ENCODE measurements at regions not wholly inside any gene's neighbourhood (a gene's known extent, or its start where the extent isn't known, plus 50 kb on each side); places are given as distances from the start of the nearest gene placed in this dataset.

GRCh38 chr11:42265072-42265471 lies 805.6 kb upstream of the LRRC4C start:
- Histone ChIP-seq H3F3A (ENCODE audit: insufficient read depth, low read length) (no peaks in the 10 kb centered on the region), H2AFZ (ENCODE audit: low read length) (no peak overlapping the region), H3K27me3 (replicated peaks; ENCODE audit: insufficient read depth, low read length) (no peaks in the 10 kb centered on the region)

DNA sequence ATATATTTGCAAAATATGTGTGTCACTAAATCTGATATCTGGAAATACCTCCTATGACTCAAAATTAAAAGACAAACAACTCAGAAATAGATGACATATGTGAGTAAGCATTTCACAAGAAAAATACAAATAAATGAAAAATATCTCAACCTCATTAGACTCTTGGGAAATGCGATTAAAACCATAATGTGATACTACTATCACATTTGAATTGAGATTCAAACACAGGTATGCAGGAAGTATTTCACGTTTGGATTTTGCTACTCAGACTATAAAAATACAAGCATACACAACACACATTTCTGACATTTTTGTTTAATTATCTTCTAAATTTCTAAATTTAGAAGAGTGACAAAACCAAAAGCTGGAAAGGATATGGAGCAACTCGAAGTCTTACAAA lies 811.9 kb upstream of the LRRC4C start:
- Histone ChIP-seq H3F3A (ENCODE audit: insufficient read depth, low read length) (no peaks in the 10 kb centered on the region), H3K9me2 (replicated peaks; ENCODE audit: insufficient read depth, low read length) (no peaks in the 10 kb centered on the region), H3K27ac (ENCODE audit: low read length) (no peak overlapping the region), H3K9me3 (replicated peaks; ENCODE audit: insufficient read depth, low read length) (no peaks in the 10 kb centered on the region), H3K36me3 (replicated peaks; ENCODE audit: insufficient read depth, low read length) (no peaks in the 10 kb centered on the region), H3K4me1 (ENCODE audit: low read length) (no peaks in the 10 kb centered on the region), H2AFZ (ENCODE audit: low read length) (no peak overlapping the region), H3K4me3 (ENCODE audit: low read length) (no peak overlapping the region), H3K79me2 (ENCODE audit: low read length) (no peaks in the 10 kb centered on the region), H3K9ac (ENCODE audit: low read length) (no peak overlapping the region), H3K27me3 (replicated peaks; ENCODE audit: insufficient read depth, low read length) (no peaks in the 10 kb centered on the region), H4K20me1 (ENCODE audit: insufficient read depth, low read length) (no peaks in the 10 kb centered on the region), H3K4me2 (ENCODE audit: low read depth, low read length) (no peak overlapping the region)
- TF ChIP-seq EZH2phosphoT487 (IDR thresholded peaks at IDR 0.05; ENCODE audit: low read length) (no peak), CTCF (IDR thresholded peaks at IDR 0.05; ENCODE audit: low read length) (no peak), EZH2 (optimal IDR thresholded peaks at IDR 0.05; ENCODE audit: low read depth, low read length) (no peak)
- no peak for DNase-seq

More at GRCh38 chr11:42265072-42265471, 805.6 kb upstream of the LRRC4C start:
- Histone ChIP-seq H3K9me3 (replicated peaks; ENCODE audit: insufficient read depth, low read length) (no peaks in the 10 kb centered on the region), H3K79me2 (ENCODE audit: low read length) (no peaks in the 10 kb centered on the region), H3K36me3 (replicated peaks; ENCODE audit: insufficient read depth, low read length) (no peaks in the 10 kb centered on the region), H3K4me1 (ENCODE audit: low read length) (no peaks in the 10 kb centered on the region), H3K27ac (ENCODE audit: low read length) (no peak overlapping the region), H4K20me1 (ENCODE audit: insufficient read depth, low read length) (no peaks in the 10 kb centered on the region), H3K4me2 (ENCODE audit: low read depth, low read length) (no peak overlapping the region), H3K9ac (ENCODE audit: low read length) (no peak overlapping the region), H3K4me3 (ENCODE audit: low read length) (no peak overlapping the region), H3K9me2 (replicated peaks; ENCODE audit: insufficient read depth, low read length) (no peaks in the 10 kb centered on the region)
- TF ChIP-seq EZH2 (optimal IDR thresholded peaks at IDR 0.05; ENCODE audit: low read depth, low read length) (no peak), EZH2phosphoT487 (IDR thresholded peaks at IDR 0.05; ENCODE audit: low read length) (no peak)
- no peak for DNase-seq

DNA sequence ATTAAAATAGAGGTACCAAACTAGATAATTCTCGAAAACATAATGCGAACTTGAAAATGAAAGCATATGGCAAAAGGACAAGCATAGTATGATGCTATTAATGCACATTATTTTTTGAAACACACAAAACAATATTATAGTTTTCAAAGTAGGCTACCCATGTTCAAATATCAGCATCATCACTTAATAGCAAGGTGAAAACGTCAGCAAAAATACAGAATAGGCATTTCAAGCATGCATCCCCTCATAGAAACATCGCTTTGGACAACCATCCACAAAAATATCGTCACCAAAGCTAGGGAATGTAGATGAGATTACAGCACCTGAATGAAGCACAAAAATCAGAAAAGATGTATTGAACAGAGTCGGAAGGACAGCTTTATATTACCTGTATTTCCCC lies 814.5 kb upstream of the LRRC4C start:
- TF ChIP-seq EZH2phosphoT487 (IDR thresholded peaks at IDR 0.05; ENCODE audit: low read length) = no peak
- TF ChIP-seq EZH2 (optimal IDR thresholded peaks at IDR 0.05; ENCODE audit: low read depth, low read length) = no peak
- no peak for TF ChIP-seq CTCF (IDR thresholded peaks at IDR 0.05; ENCODE audit: low read length)
- no peak overlapping the region for H3K27ac ChIP-seq (ENCODE audit: low read length)
- H3K4me1 ChIP-seq (ENCODE audit: low read length) = no peaks in the 10 kb centered on the region
- H3K4me2 ChIP-seq (ENCODE audit: low read depth, low read length) = no peak overlapping the region
- H3K9me2 ChIP-seq (replicated peaks; ENCODE audit: insufficient read depth, low read length) = no peaks in the 10 kb centered on the region
- H2AFZ ChIP-seq (ENCODE audit: low read length) = no peak overlapping the region
- no peaks in the 10 kb centered on the region for H3K79me2 ChIP-seq (ENCODE audit: low read length)
- H3K9me3 ChIP-seq (replicated peaks; ENCODE audit: insufficient read depth, low read length) = no peaks in the 10 kb centered on the region
- no peak overlapping the region for H3K4me3 ChIP-seq (ENCODE audit: low read length)
- no peaks in the 10 kb centered on the region for H3K36me3 ChIP-seq (replicated peaks; ENCODE audit: insufficient read depth, low read length)
- no peaks in the 10 kb centered on the region for H3K27me3 ChIP-seq (replicated peaks; ENCODE audit: insufficient read depth, low read length)
- no peaks in the 10 kb centered on the region for H4K20me1 ChIP-seq (ENCODE audit: insufficient read depth, low read length)
- H3F3A ChIP-seq (ENCODE audit: insufficient read depth, low read length) = no peaks in the 10 kb centered on the region
- no peak overlapping the region for H3K9ac ChIP-seq (ENCODE audit: low read length)
- DNase-seq = no peak

GRCh38 chr11:42296910-42297309 lies 837.5 kb upstream of the LRRC4C start:
- no peak overlapping the region for H2AFZ ChIP-seq (ENCODE audit: low read length)
- TF ChIP-seq EZH2phosphoT487 (IDR thresholded peaks at IDR 0.05; ENCODE audit: low read length) = no peak
- DNase-seq = no peak

More at GRCh38 chr11:42296910-42297309, 837.5 kb upstream of the LRRC4C start:
- Histone ChIP-seq H3K79me2 (ENCODE audit: low read length) (no peaks in the 10 kb centered on the region), H3K27ac (ENCODE audit: low read length) (no peak overlapping the region), H3F3A (ENCODE audit: insufficient read depth, low read length) (no peaks in the 10 kb centered on the region), H3K9me2 (replicated peaks; ENCODE audit: insufficient read depth, low read length) (no peaks in the 10 kb centered on the region), H3K9me3 (replicated peaks; ENCODE audit: insufficient read depth, low read length) (no peaks in the 10 kb centered on the region), H4K20me1 (ENCODE audit: insufficient read depth, low read length) (no peaks in the 10 kb centered on the region), H3K4me1 (ENCODE audit: low read length) (no peaks in the 10 kb centered on the region), H3K4me2 (ENCODE audit: low read depth, low read length) (no peak overlapping the region), H3K9ac (ENCODE audit: low read length) (no peak overlapping the region), H3K36me3 (replicated peaks; ENCODE audit: insufficient read depth, low read length) (no peaks in the 10 kb centered on the region), H3K4me3 (ENCODE audit: low read length) (no peak overlapping the region), H3K27me3 (replicated peaks; ENCODE audit: insufficient read depth, low read length) (no peaks in the 10 kb centered on the region)

Measured in MM.1S (cell line).